Prostate gland (tissue), 2 donors: ENCODE measurements at regions not wholly inside any gene's neighbourhood (a gene's known extent, or its start where the extent isn't known, plus 50 kb on each side); places are given as distances from the start of the nearest gene placed in this dataset.

Source experiments
- CTCF ChIP-seq, 4 experiments: fragments of 200-600 bp in 2 of 4; fragments of 450-650 bp in 2 of 4; sonication (generic) in 2 of 4; IDR thresholded peaks; 1 replicate in 3 of 4; 2 replicates in 1 of 4; pipeline ENCODE4 v1.5.1; 2016 to 2019; ENCODE audit warnings: antibody characterized with exemption in 4 of 4, mild to moderate bottlenecking in 2 of 4, moderate library complexity in 2 of 4
- POLR2A ChIP-seq: fragments of 450-650 bp; IDR thresholded peaks from one replicate; pipeline ENCODE4 v1.6.1; 2016; ENCODE audit warnings: antibody characterized with exemption, mild to moderate bottlenecking

- no peak for TF ChIP-seq CTCF (IDR thresholded peaks at IDR 0.05)
- no peak for TF ChIP-seq POLR2A
Measured at GRCh38 chr21:27225940-27226339, 259.1 kb upstream of the ADAMTS5 start.
